OCI-LY7 (cell line): ENCODE measurements at regions not wholly inside any gene's neighbourhood (a gene's known extent, or its start where the extent isn't known, plus 50 kb on each side); places are given as distances from the start of the nearest gene placed in this dataset.

Experiments
- BruUV-seq: library from RNA; stranded (reverse); fragments of 400-500 nt; replicated peaks from 2 replicates; lab custom pipeline; 2021; lab: Mats Ljungman, UMichigan
- CTCF ChIA-PET: fragments of 300-600 bp; sonication (Branson Sonifier 250); formaldehyde crosslinking; loops from one replicate; lab custom pipeline; 2022; ENCODE audit warnings: antibody characterized with exemption; ENCODE audit not compliant: unreplicated experiment; lab: Charles Lee
- POLR2A ChIA-PET: fragments of 300-600 bp; sonication (Branson Sonifier 250); formaldehyde crosslinking; loops from one replicate; lab custom pipeline; 2022; ENCODE audit warnings: antibody characterized with exemption; lab: Charles Lee
- DNase-seq: peaks from one replicate; pipeline ENCODE4 v3.0.0-alpha.2; 2015; ENCODE audit warnings: low spot score
- H2AFZ ChIP-seq: fragments of 200-600 bp; sonication (generic), shearing (Covaris generic); 2 replicates; pipeline ENCODE4 v1.6.1; 2014; ENCODE audit warnings: mild to moderate bottlenecking, antibody characterized with exemption, low read length, moderate library complexity
- H3K27ac ChIP-seq: fragments of 200-600 bp; sonication (generic); 2 replicates; pipeline ENCODE4 v1.5.1; 2014; ENCODE audit warnings: mixed run types, low read depth, mild to moderate bottlenecking, moderate library complexity, low read length, inconsistent platforms; ENCODE audit not compliant: poor library complexity, severe bottlenecking
- H3K36me3 ChIP-seq: fragments of 200-600 bp; sonication (generic); 2 replicates; pipeline ENCODE4 v1.6.1; 2014; ENCODE audit warnings: mild to moderate bottlenecking, antibody characterized with exemption, low read length, moderate library complexity, mixed read lengths; ENCODE audit not compliant: insufficient read depth
- H3K4me1 ChIP-seq: fragments of 200-600 bp; sonication (generic); 2 replicates; pipeline ENCODE4 v1.5.1; 2014; ENCODE audit warnings: mild to moderate bottlenecking, low read length; ENCODE audit not compliant: insufficient read depth, poor library complexity, severe bottlenecking
- H3K4me2 ChIP-seq: fragments of 200-600 bp; sonication (generic); 2 replicates; pipeline ENCODE4 v1.6.1; 2014; ENCODE audit warnings: mild to moderate bottlenecking, low read length
- H3K4me3 ChIP-seq: fragments of 200-600 bp; sonication (generic); 2 replicates; pipeline ENCODE4 v1.5.1; 2014; ENCODE audit warnings: mild to moderate bottlenecking, low read depth, low read length; ENCODE audit not compliant: poor library complexity, severe bottlenecking
- H3K79me2 ChIP-seq: fragments of 200-600 bp; sonication (generic); 2 replicates; pipeline ENCODE4 v1.6.1; 2016; ENCODE audit warnings: low read depth, mild to moderate bottlenecking, low read length, moderate library complexity, mixed read lengths; ENCODE audit not compliant: insufficient read depth
- H3K9me2 ChIP-seq: fragments of 200-600 bp; sonication (generic); 2 replicates; pipeline ENCODE4 v1.6.1; 2016; ENCODE audit warnings: mild to moderate bottlenecking, low read length, mixed read lengths; ENCODE audit not compliant: insufficient read depth
- H3K9me3 ChIP-seq: fragments of 200-600 bp; sonication (generic); 2 replicates; pipeline ENCODE4 v1.6.1; 2014; ENCODE audit warnings: mild to moderate bottlenecking, mixed run types, low read length, mixed read lengths
- H4K20me1 ChIP-seq: fragments of 200-600 bp; sonication (generic); 2 replicates; pipeline ENCODE4 v1.6.1; 2014; ENCODE audit warnings: mild to moderate bottlenecking, antibody characterized with exemption, low read length, moderate library complexity, mixed read lengths; ENCODE audit not compliant: insufficient read depth
- CTCF ChIP-seq: fragments of 200-600 bp; sonication (generic); conservative IDR thresholded peaks from 2 replicates; pipeline ENCODE4 v1.5.1; 2014; ENCODE audit warnings: mild to moderate bottlenecking, antibody characterized with exemption, low read length, moderate library complexity, mixed read lengths
- EZH2phosphoT487 ChIP-seq: fragments of 200-600 bp; sonication (generic); IDR thresholded peaks from 2 replicates; pipeline ENCODE4 v1.6.1; 2018; ENCODE audit warnings: low read depth, borderline replicate concordance, mild to moderate bottlenecking, mixed run types, antibody characterized with exemption, low read length, moderate library complexity, mixed read lengths
- intact Hi-C: fragments of 100-400 bp; cut with micrococcal nuclease; formaldehyde crosslinking; loops from one replicate; pipeline ENCODE4 v1.10.0; 2022; ENCODE audit not compliant: unreplicated experiment

GRCh38 chr22:34861787-34862186 lies 204.2 kb upstream of the ISX start:
- intact Hi-C loops = no loop called here
- Histone ChIP-seq H3K9me3 (no peaks in the 10 kb centered on the region), H3K4me1 (no peaks in the 10 kb centered on the region), H3K4me2 (no peak overlapping the region), H3K9me2 (0 out of 2 replicates have a peak, but pooled peaks cover 3% of the 10 kb centered on the region), H2AFZ (no peak overlapping the region), H4K20me1 (no peaks in the 10 kb centered on the region), H3K79me2 (no peaks in the 10 kb centered on the region), H3K27ac (no peak overlapping the region), H3K36me3 (no peaks in the 10 kb centered on the region), H3K4me3 (no peak overlapping the region)
- ChIA-PET CTCF (no interaction called here), POLR2A (no interaction called here)
- no peak for DNase-seq
- TF ChIP-seq CTCF (no peak), EZH2phosphoT487 (no peak)
- BruUV-seq = no TSS peak

GRCh38 chr22:34866081-34866480 lies 199.9 kb upstream of the ISX start:
- no peak for DNase-seq
- intact Hi-C loops = no loop called here
- CTCF ChIA-PET = no interaction called here

More at GRCh38 chr22:34866081-34866480, 199.9 kb upstream of the ISX start:
- Histone ChIP-seq H3K36me3 (no peaks in the 10 kb centered on the region), H2AFZ (no peak overlapping the region), H3K9me3 (no peaks in the 10 kb centered on the region), H4K20me1 (no peaks in the 10 kb centered on the region), H3K79me2 (no peaks in the 10 kb centered on the region), H3K4me3 (no peak overlapping the region), H3K4me2 (no peak overlapping the region), H3K9me2 (0 out of 2 replicates have a peak, but pooled peaks cover 3% of the 10 kb centered on the region), H3K4me1 (no peaks in the 10 kb centered on the region), H3K27ac (no peak overlapping the region)
- no peak for TF ChIP-seq CTCF
- no peak for TF ChIP-seq EZH2phosphoT487
- POLR2A ChIA-PET = interaction anchor here (0.7 to 0.8 kb wide), 2 partner anchors 43 to 807 kb away, joined by 3 to 4 read pairs; no protein-coding TSS in a partner anchor
- BruUV-seq = no TSS peak
